PC-9 (cell line): ENCODE measurements at regions not wholly inside any gene's neighbourhood (a gene's known extent, or its start where the extent isn't known, plus 50 kb on each side); places are given as distances from the start of the nearest gene placed in this dataset.

Experiments used
- CTCF ChIP-seq: fragments of 200-600 bp; sonication (generic); conservative IDR thresholded peaks from 2 replicates; pipeline ENCODE4 v1.6.1; 2017; ENCODE audit warnings: mixed run types, antibody characterized with exemption, mild to moderate bottlenecking, moderate library complexity
- EZH2 ChIP-seq: fragments of 200-600 bp; sonication (generic); IDR thresholded peaks from 2 replicates; pipeline ENCODE4 v1.8.0; 2017; ENCODE audit warnings: antibody characterized with exemption, low read depth

- TF ChIP-seq CTCF (no peak), EZH2 (no peak)
These were observed 63.2 kb upstream of the NOCT start for GRCh38 chr4:138952411-138952810.
